ENCODE measurements at regions not wholly inside any gene's neighbourhood (a gene's known extent, or its start where the extent isn't known, plus 50 kb on each side); places are given as distances from the start of the nearest gene placed in this dataset.

GRCh38 chr4:14752341-14753046, 249.8 kb upstream of the CPEB2 start:
- DNase-seq, result no peak

- no peak for DNase-seq
Observed at GRCh38 chr4:14767142-14767541, 235.1 kb upstream of the CPEB2 start.

- no peak for DNase-seq
Observed at GRCh38 chr4:14768449-14768848, 233.8 kb upstream of the CPEB2 start.

- no peak for DNase-seq
Observed at GRCh38 chr4:14769993-14770392, 232.3 kb upstream of the CPEB2 start.

- no peak for DNase-seq
Observed at GRCh38 chr4:14771094-14771493, 231.2 kb upstream of the CPEB2 start.

GRCh38 chr4:14771504-14772175, 230.6 kb upstream of the CPEB2 start:
- no peak for DNase-seq

- DNase-seq, result no peak
Observed at GRCh38 chr4:14772388-14772787, 229.9 kb upstream of the CPEB2 start.

GRCh38 chr4:14783011-14783877, 219.0 kb upstream of the CPEB2 start:
- peak in 1 of 5 donors; percentile 63 for DNase-seq

- DNase-seq, result no peak
Observed at GRCh38 chr4:14787221-14787620, 215.1 kb upstream of the CPEB2 start.

GRCh38 chr4:14787894-14788293, 214.4 kb upstream of the CPEB2 start:
- DNase-seq, result no peak

GRCh38 chr4:14790494-14790893, 211.8 kb upstream of the CPEB2 start:
- peak in 1 of 5 donors; percentile 42 for DNase-seq

GRCh38 chr4:14792702-14793227, 209.5 kb upstream of the CPEB2 start:
- DNase-seq, result no peak

GRCh38 chr4:14800977-14801376, 201.3 kb upstream of the CPEB2 start:
- DNase-seq, result no peak

GRCh38 chr4:14802596-14802995, 199.7 kb upstream of the CPEB2 start:
- no peak for DNase-seq

GRCh38 chr4:14807856-14808255, 194.4 kb upstream of the CPEB2 start:
- no peak for DNase-seq

- no peak for DNase-seq
Observed at GRCh38 chr4:14809203-14809602, 193.1 kb upstream of the CPEB2 start.

GRCh38 chr4:14810121-14810520, 192.2 kb upstream of the CPEB2 start:
- DNase-seq, result no peak

GRCh38 chr4:14810568-14810967, 191.7 kb upstream of the CPEB2 start:
- no peak for DNase-seq

- no peak for DNase-seq
Observed at GRCh38 chr4:14812101-14812500, 190.2 kb upstream of the CPEB2 start.

GRCh38 chr4:14816623-14817261, 185.5 kb upstream of the CPEB2 start:
- no peak for DNase-seq

GRCh38 chr4:14824189-14824588, 178.1 kb upstream of the CPEB2 start:
- no peak for DNase-seq

GRCh38 chr4:14827111-14827510, 175.2 kb upstream of the CPEB2 start:
- no peak for DNase-seq

- no peak for DNase-seq
Observed at GRCh38 chr4:14829795-14830194, 172.5 kb upstream of the CPEB2 start.
